ENCODE measurements at regions not wholly inside any gene's neighbourhood (a gene's known extent, or its start where the extent isn't known, plus 50 kb on each side); places are given as distances from the start of the nearest gene placed in this dataset.

DNA sequence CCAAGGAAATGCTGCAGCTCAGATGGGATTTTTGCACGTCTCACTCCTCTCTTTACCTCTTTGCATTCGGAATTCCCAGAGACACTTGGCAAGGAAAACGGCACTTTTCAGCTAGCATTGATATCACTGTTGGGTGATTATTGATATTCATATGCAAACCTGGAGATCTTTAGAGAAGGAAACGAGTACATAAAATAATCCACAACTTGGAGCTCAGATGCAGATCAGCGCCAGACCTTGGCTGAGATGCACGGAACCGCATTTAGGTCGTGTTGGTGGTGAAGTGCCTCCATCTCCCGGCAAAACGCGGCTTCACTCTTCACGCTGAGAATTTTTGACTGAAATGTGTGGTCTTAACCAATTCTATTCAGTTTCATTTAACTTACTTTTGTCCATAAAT lies 77.2 kb upstream of the ARHGEF7 start:
- no peak for DNase-seq (ENCODE audit: low read depth)

DNA sequence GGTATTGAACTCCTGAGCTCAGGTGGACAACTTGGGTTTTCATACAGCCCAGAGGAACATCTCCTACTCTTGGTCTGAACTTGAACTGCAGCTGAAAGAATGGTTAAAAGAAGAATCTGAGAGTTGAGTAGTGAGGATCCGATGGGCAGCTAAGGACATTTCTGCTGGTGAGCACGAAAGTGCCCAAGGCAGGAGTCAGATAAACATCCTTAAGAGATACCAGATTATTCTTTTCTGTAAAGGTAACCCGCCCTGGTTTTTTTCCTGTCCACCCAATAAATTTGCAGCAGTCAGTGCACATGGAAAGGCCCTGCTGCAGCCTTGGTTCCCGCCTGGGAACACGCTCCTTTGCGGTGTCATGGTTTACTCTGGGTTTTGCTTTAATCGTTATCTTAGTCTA lies 78.4 kb upstream of the ARHGEF7 start:
- no peak for DNase-seq (ENCODE audit: low read depth)

DNA sequence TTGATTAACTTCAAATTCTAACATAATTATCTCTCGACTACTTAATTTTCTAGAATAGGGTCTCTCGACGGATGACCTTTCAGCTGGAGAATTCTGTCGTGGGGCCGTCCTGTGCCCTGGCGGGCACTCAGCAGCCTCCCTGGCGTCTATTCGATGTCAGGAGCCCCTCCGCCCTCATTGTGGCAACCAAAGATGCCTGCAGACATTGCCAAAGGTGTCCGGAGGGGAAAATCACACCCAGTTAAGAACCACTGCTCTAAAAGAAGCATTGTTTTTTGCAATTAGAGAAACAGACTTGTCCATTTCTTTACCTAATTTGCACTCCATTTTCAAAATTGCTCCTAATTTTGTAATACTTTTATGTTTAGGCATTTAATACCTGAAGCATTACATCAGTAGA lies 79.2 kb upstream of the ARHGEF7 start:
- no peak for DNase-seq (ENCODE audit: low read depth)

GRCh38 chr13:111034811-111035210 lies 80.3 kb upstream of the ARHGEF7 start:
- DNase-seq (ENCODE audit: low read depth), result no peak

- DNase-seq (ENCODE audit: low read depth), result no peak
These were observed 81.7 kb upstream of the ARHGEF7 start for GRCh38 chr13:111033172-111034130.

DNA sequence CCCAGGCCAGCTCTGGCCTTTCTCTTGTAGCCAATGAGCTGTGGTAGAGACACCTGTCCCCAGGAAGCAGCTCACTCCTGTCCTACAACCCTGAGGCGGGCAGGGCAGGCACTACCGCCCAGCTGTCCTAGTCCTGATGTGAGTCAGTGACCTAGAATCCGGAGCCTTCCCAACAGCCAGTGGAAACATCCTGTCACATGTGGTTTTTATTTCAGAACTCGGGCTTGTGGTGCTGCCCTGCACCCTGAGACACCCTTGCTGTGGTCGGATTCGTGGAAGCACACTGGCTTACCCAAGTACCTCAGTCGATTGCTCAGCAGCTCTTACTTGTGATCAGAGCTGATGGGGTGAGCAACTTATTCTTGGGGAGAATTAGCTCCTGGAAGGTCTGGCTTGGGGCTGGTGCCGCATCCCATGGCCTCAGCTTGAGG lies 83.6 kb upstream of the ARHGEF7 start:
- DNase-seq (ENCODE audit: low read depth), result peak; percentile 24

DNA sequence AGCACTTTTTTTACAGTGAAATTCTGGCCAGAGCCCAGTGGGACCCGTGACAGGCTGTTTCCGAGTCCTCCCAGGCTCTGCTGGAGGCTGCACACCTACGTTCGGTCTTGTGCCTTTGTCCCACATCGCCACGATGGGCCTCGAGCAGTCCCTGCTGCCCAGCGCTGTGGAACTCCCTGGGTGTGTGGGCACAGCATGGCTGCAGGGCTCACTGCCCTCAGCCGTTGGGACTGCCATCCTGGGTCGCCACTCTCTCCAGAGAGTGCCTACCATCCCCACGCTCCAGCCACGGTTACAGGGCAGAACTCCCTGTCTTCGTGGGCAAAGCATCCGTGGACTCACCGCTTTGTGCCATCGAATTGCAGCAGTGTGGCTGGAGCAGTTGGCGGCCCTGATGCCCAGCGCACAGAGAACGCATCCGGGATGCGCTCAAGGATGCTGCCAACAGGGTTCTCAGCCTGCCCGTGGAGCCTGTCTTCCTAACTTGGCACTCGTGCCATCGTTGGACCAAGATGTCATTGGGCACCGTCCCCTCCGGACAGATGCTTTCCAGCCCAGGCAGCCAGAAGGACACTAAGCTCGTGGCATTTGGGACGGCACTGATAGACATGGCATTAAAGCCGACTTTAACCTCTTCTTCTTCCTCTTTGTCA lies 85.0 kb upstream of the ARHGEF7 start:
- no peak for DNase-seq (ENCODE audit: low read depth)

DNA sequence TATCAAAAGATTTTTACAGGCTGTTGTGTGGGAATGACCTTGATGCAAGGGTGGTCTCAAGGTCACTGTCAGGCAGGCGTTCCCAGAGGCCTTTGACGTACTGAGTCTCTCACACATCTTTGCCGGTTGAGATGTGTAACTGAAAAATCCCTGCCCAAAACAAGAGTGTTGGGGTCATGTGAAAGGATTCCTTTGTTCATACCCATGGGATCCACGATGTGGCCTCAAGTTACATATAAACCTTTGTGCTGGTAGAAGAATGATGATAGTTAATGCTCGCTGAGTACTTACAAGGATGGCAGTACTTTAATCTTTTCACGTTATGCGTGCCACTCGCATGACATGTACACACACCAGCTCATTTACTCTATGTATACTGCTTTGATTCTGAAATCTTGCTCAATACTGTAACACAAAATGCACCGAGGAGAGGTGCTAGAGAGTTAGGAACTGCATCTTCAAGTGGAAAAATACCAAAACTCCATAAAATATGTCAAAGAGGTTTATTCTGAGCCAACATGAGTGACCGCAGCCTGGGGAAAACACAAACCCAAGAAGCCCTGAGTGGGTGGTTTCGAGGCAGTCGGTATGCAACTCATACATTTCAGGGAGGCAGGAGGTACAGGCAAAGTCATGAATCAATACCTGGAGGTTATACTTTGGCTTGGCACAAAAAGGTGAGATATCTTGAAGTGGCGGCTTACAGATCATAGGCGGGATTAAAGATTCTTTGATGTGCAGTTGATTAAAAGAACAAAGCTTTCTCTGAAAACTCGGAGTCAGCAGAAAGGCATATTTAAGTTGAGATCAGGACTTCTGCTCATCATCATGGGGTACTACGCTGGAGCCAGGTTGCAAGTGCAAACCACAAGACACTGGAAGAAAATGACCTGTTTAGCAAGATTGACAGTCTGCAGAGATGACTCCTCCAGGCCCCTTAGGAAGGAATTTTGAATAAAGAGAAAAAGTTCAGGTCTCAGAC lies 87.4 kb upstream of the ARHGEF7 start:
- no peak for DNase-seq (ENCODE audit: low read depth)

GRCh38 chr13:111025310-111025709 lies 89.8 kb upstream of the ARHGEF7 start:
- DNase-seq (ENCODE audit: low read depth), result no peak

DNA sequence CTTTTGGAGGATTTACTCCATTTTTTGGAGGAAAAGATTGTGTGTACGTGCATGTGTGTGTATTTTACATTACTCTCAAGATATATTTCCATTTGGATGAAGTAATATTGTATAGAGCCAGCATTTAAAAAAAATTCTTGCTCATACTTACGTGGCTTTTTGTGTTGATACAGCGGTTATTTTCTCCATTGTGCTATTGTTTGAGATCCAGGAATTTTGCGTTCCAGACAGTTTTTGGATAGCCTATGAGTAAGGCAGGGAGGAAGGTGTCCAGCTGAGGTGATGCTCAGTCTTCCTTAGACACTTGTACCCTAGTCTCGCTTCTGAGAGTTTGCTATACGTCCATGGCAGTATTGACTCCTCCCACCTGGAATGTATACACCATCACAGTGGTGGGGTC lies 92.2 kb upstream of the ARHGEF7 start:
- no peak for DNase-seq (ENCODE audit: low read depth)

- DNase-seq (ENCODE audit: low read depth), result no peak
These were observed 92.9 kb upstream of the ARHGEF7 start for GRCh38 chr13:111022241-111022640.

DNA sequence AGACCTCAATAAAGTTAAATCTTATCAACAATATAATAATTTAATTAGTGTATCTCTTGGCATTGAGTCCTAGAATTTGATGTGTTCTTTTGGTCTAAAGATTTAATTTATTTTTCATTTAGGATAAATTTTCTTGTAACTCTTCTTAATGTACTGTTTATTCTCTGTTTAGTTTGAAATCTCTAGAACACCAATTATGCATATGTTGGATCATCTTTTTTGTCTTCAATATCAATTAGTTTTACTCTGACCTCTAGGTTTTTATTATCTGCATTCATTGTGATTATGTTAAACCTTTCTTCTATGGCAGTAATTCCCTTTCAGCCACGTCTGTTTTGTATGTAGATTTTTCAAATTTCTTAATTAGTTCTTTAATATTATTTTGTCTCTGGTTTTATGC lies 93.8 kb upstream of the ARHGEF7 start:
- no peak for DNase-seq (ENCODE audit: low read depth)

DNA sequence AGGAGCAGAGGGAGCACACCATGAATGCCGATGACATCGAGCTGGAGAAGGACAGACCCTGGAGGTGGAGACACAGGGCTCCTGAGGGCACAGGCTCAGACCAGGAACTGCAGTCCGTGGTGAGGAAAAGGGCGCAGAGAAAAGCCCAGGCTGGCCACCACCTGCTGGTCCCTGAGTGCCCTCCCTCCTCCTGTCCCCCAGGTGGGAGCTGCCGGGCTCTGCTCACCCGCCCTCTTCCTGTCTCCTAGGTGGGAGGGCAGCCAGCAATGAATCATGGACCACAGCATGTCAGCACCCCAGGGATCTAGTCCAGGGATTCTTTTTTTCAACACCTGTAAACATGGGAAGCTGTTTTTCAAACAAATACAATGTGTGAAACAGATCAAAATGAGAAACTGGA lies 94.6 kb upstream of the ARHGEF7 start:
- no peak for DNase-seq (ENCODE audit: low read depth)

GRCh38 chr13:111020021-111020420 lies 95.1 kb upstream of the ARHGEF7 start:
- DNase-seq (ENCODE audit: low read depth), result no peak

GRCh38 chr13:111017755-111018459 lies 97.2 kb upstream of the ARHGEF7 start:
- DNase-seq (ENCODE audit: low read depth), result no peak

DNA sequence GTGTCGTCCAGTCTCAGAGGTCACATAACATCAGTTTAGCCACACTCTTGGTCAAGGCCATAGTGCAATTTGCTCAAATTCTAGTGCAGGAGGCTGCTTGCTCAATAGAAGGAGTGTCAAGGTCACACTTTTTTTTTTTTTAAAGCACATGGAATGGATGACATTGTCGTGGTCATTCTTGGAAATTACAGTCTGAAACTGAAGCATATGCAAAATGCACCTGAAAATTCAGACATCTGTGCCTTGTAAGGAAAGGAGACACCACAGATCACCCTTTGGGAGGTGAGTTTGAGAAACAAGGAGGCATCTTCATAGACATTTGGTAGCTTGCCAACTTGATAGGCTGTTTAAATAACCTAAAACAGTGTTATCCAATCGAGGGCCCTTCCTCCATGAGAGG lies 98.3 kb upstream of the ANKRD10 start:
- DNase-seq (ENCODE audit: low read depth), result no peak

GRCh38 chr13:111011899-111012298 lies 97.0 kb upstream of the ANKRD10 start:
- no peak for DNase-seq (ENCODE audit: low read depth)

DNA sequence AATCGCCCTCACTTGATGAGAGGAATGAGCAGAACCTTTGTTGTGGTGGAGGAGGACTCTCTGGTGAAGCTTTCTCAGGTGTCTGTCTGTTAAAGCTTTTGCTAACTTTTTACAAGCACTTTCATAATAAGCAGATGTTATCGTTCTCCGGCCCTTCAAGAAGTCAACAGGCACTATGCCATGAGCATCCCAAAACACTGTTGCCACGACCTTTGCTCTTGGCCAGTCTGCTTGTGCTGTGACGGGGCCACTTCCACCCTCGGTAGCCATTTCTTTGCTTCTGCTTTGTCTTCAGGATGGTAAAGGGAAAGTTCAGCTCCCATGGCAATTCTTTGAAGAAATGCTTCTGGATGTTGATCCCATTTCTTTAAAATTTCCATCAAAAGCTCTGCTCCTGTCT lies 93.5 kb upstream of the ANKRD10 start:
- no peak for DNase-seq (ENCODE audit: low read depth)

DNA sequence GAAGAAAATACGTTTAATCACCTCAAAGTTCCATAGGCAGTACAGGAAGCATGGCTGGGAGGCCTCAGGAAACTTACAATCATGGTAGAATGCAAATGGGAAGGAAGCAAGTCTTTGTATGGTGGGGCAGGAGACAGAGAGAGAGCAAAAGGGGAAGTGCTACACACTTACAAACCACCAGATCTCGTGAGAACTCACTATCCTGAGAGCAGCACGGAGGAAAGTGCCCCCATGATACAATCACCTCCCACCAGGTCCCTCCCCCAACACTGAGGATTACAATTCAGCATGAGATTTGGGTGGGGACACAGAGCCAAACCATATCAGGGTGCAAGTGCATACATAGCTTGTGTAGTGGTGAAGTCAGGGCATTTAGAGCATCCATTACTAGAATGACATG lies 92.3 kb upstream of the ANKRD10 start:
- no peak for DNase-seq (ENCODE audit: low read depth)

DNA sequence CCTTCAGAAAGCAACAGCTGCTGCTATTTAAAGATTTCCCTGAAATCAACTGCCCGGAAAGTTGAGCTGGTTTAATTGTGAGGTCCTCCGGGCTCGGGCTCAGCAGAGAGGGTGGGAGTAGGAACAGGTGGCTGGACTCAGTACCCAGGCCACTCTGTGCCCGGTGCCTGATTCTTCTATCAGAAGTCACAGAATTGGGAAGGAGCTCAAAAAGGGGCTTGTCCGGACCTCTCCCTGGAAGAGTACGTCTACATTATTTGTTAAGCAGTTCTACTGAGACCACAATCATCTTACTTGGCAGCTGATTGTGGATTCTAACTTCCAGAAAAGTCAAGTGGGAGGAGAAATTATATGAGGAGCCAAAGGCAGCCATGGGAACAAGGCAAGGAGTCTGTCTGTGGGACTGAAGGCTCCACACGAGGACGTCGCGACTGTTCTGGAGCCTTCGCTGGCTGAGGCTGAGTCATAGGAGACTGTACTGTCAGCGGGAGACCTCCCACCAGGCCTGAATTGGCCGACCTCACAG lies 91.7 kb upstream of the ANKRD10 start:
- no peak for DNase-seq (ENCODE audit: low read depth)

DNA sequence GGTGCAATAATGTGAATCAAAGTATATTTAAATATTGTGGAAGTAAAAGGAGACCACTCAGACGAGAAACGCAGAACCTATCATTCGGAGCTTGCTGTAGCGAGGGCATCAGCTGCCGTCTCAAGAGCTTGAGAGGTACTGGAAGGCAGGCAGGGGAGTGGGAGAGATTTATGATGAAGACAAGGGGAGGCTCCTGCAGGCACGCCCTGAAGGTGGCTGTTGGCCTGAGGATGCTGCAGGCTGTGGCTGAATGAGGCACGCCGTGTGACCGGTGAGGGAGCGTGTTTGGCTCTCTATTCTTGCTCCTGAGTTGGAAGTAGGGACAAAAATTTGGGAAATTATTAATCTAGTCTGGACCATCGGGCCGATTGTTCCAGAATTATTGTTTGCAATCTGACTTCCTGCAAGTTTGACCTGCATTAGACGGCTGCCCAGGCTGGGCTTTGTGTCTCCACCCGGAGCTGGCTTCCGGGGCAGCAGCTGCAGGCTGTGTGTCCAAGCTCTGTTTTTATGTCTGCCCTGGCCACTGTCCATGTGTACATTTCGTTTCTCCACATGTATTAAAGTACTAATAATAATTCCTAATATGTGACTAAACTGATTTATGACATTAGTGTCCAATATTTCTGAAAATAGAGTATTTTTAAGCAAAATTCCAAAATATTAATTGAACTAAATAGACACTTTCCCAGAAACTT lies 91.1 kb upstream of the ANKRD10 start:
- DNase-seq (ENCODE audit: low read depth), result no peak
